ENCODE measurements at regions not wholly inside any gene's neighbourhood (a gene's known extent, or its start where the extent isn't known, plus 50 kb on each side); places are given as distances from the start of the nearest gene placed in this dataset.

DNA sequence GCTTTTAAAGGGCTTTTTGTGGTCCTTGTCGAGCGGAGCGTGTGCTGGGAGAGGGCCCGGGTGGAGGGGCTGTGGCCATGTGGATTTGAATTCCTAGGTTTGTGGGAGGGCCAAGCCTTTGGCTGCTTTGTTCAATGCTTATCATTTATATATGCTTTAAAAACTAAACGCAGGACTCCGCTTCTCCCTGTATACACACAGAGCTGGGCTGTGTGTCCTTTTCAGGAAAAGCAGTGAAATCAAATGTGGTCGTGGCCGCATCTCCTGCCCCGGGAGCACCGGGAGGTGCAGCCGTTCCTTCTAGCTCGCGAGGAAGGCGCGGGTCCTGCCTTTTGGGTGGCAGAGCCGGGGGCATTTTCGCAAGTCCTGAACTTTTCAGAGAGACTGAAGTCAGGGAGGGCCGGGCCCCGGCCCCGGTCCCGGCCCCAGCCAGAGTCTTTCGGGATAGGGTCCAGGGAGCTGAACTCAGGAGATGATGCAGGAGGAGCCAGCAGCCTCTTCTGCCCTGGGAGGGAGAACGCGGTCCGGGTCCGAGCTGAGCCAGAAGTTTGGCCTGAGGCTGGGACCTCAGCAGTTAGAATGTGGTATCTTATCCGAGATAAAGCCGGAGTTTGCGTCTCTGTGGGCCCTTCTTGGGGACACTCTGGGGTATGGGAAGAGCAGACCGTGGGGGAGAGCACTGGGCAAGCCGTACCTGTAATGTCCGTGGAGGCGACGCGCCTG lies 158.8 kb downstream of the C9orf152 start:
- WGBS, 2 donors, result 1% methylated on average over 35 of the region's 35 CpGs
- H3K9me3 ChIP-seq, result no peaks in the 10 kb centered on the region
- intact Hi-C loops (cut with DNase I), result loop anchor here (5.0 kb wide), 3 partner anchors 78 to 208 kb away; partner anchors contain the start of gene TXN
- H3K4me3 ChIP-seq, result peak overlapping the region; percentile 72 to 89 (median 78)
- no peaks in the 10 kb centered on the region for H3K27me3 ChIP-seq
- no peak for DNase-seq
- peaks cover 0 to 38% (median 23%) of the 10 kb centered on the region in 4 donors for H3K4me1 ChIP-seq
- peak overlapping the region; percentile 76 to 88 (median 84) for H3K27ac ChIP-seq
- H3K36me3 ChIP-seq, result no peaks in the 10 kb centered on the region
- TF ChIP-seq POLR2AphosphoS5 (IDR thresholded peaks at IDR 0.05), result peak in 1 of 4 donors; percentile 4
- TF ChIP-seq, protein P1, sequence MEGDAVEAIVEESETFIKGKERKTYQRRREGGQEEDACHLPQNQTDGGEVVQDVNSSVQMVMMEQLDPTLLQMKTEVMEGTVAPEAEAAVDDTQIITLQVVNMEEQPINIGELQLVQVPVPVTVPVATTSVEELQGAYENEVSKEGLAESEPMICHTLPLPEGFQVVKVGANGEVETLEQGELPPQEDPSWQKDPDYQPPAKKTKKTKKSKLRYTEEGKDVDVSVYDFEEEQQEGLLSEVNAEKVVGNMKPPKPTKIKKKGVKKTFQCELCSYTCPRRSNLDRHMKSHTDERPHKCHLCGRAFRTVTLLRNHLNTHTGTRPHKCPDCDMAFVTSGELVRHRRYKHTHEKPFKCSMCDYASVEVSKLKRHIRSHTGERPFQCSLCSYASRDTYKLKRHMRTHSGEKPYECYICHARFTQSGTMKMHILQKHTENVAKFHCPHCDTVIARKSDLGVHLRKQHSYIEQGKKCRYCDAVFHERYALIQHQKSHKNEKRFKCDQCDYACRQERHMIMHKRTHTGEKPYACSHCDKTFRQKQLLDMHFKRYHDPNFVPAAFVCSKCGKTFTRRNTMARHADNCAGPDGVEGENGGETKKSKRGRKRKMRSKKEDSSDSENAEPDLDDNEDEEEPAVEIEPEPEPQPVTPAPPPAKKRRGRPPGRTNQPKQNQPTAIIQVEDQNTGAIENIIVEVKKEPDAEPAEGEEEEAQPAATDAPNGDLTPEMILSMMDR (IDR thresholded peaks at IDR 0.05), result no peak

DNA sequence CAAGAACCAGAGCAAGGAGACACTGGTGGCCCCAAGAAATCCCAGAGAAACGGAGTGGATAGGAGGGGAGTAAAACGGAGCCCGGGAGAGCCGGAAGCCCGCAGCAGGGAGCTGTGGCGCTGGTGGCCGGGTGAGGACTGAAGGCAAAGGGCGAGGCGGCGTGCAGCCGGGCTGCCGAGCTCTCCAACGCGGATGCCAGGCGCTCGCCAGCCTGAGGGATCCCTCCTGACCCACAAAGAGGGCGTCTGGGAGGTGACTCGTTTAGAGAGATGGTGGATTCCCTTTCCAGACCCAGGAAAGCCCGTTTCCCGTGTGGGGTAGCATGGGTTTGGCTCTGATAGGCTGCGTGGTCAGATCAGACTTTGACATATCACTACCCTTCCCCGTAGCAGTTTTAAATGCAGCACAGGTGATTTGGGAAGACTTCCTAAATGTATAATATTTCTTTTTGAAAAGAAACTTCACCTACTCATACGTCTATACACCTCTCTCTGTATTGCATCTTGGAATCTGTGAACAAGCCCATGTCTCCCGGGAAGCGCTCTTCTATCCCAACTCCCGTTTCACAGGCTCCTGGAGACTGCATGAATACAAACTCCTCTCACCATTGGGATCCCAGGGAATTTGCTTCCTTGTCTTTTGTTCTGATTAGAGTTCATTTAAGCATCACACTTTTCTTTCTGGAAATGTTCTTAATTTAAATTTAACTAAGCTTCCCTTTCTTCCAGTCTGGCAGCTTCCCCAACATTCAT lies 158.1 kb downstream of the C9orf152 start:
- no peak for TF ChIP-seq EP300 (IDR thresholded peaks at IDR 0.05)
- peak in 1 of 4 donors; percentile 20 for TF ChIP-seq POLR2AphosphoS5 (IDR thresholded peaks at IDR 0.05)
- no peak for TF ChIP-seq POLR2A (IDR thresholded peaks at IDR 0.05)
- TF ChIP-seq, protein P1 (IDR thresholded peaks at IDR 0.05), result no peak
- peak overlapping the region; percentile 72 to 89 (median 78) for H3K4me3 ChIP-seq
- H3K27me3 ChIP-seq, result no peaks in the 10 kb centered on the region
- H3K4me1 ChIP-seq, result peaks cover 0 to 38% (median 23%) of the 10 kb centered on the region in 4 donors
- H3K27ac ChIP-seq, result peak overlapping the region; percentile 76 to 88 (median 84)
- H3K36me3 ChIP-seq, result no peaks in the 10 kb centered on the region
- peak; percentile 68 for DNase-seq
- intact Hi-C loops (cut with DNase I), result loop anchor here (5.0 kb wide), 3 partner anchors 77 to 207 kb away; partner anchors contain the start of gene TXN
- WGBS, 2 donors, result 3 to 11% methylated on average over 26 of the region's 26 CpGs
- H3K9me3 ChIP-seq, result no peaks in the 10 kb centered on the region

DNA sequence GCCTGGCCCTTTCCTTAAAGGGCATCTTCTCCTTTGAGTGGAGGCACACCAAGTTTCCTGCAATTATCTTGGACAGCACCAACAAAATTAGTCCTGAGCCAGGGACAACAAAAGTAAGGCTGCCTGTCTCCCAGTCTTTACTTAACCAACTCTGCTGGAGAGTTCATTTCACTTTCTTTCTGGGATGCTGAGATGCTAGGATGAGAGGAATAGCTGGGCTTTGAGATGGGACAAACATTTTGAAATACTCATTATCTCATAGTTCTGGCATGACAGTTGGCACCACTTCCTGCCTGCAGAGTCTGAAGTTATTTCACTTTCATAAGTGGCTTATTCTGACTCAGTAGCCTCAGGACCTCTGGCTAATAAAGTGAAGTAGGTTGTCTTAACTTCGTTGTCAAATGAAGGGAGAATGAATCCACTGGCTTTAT lies 157.0 kb downstream of the C9orf152 start:
- Histone ChIP-seq H3K9me3 (no peaks in the 10 kb centered on the region), H3K27me3 (no peaks in the 10 kb centered on the region), H3K27ac (peak overlapping the region; percentile 76 to 88 (median 84)), H3K36me3 (no peaks in the 10 kb centered on the region), H3K4me1 (peaks cover 0 to 38% (median 23%) of the 10 kb centered on the region in 4 donors), H3K4me3 (peak overlapping the region in 2 of 4 donors; percentile 4 to 89)
- DNase-seq, result peak; percentile 80
- WGBS, 2 donors, result 23 to 50% methylated on average over 1 of the region's 1 CpG
- TF ChIP-seq POLR2AphosphoS5 (IDR thresholded peaks at IDR 0.05), result peak in 3 of 4 donors; percentile 28 to 53 (median 44)
- TF ChIP-seq, protein P1 (IDR thresholded peaks at IDR 0.05), result no peak
- intact Hi-C loops (cut with DNase I), result no loop called here

DNA sequence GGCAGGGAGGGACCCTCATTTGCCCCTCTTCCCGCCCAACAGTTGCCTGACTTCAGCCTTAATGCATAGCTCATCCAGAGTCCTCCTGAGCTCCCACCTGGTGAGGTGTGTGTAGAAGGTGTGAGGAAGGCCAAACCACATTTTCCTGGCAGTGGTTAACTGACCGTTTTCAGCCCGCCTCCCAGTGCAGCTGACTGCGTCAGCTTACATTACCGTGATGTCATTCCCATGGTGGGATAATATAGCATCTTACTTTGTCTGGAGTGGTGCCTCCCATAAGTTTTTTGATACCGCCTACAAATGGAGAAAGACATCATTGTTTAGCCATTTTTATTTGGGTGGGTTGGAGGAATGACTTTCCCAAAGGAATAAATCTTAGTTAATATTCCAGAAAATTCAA lies 151.9 kb downstream of the C9orf152 start:
- WGBS, 2 donors, result 88 to 96% methylated on average over 6 of the region's 6 CpGs
- no peaks in the 10 kb centered on the region for H3K27me3 ChIP-seq
- no peak overlapping the region for H3K27ac ChIP-seq
- no peak overlapping the region for H3K4me3 ChIP-seq
- peaks cover 0 to 23% (median 14%) of the 10 kb centered on the region in 4 donors for H3K4me1 ChIP-seq
- TF ChIP-seq POLR2A (IDR thresholded peaks at IDR 0.05) (no peak), POLR2AphosphoS5 (IDR thresholded peaks at IDR 0.05) (no peak), EP300 (IDR thresholded peaks at IDR 0.05) (no peak)
- TF ChIP-seq, protein P1 (IDR thresholded peaks at IDR 0.05), result no peak
- intact Hi-C loops (cut with DNase I), result loop anchor here (5.0 kb wide), 1 partner anchor 154 kb away; no protein-coding TSS in a partner anchor
- DNase-seq, result no peak
- no peaks in the 10 kb centered on the region for H3K36me3 ChIP-seq
- H3K9me3 ChIP-seq, result no peaks in the 10 kb centered on the region
